ENCODE measurements at regions not wholly inside any gene's neighbourhood (a gene's known extent, or its start where the extent isn't known, plus 50 kb on each side); places are given as distances from the start of the nearest gene placed in this dataset.

GRCh38 chr10:20674926-20675325 is 222.2 kb downstream of the NEBL start:
- no peak for FAIRE-seq
- no peaks in the 10 kb centered on the region for H4K20me1 ChIP-seq (ENCODE audit: control insufficient read depth, extremely low read depth, insufficient read depth, low read length)
- no peak overlapping the region for H3K4me2 ChIP-seq (ENCODE audit: control insufficient read depth, extremely low read depth, insufficient read depth, low read depth, low read length)
- no peaks in the 10 kb centered on the region for H3K27me3 ChIP-seq (ENCODE audit: control insufficient read depth, extremely low read depth, insufficient read depth, low read length)
- no peaks in the 10 kb centered on the region for H3K4me1 ChIP-seq (ENCODE audit: control insufficient read depth, extremely low read depth, insufficient read depth, low read length)
- H3K79me2 ChIP-seq (ENCODE audit: control insufficient read depth, insufficient read depth, low read length) = no peaks in the 10 kb centered on the region
- no peak for TF ChIP-seq EZH2 (IDR thresholded peaks at IDR 0.05; ENCODE audit: low read length)
- no peak for TF ChIP-seq CTCF (optimal IDR thresholded peaks at IDR 0.05 in 1 of 3, IDR thresholded peaks at IDR 0.05 in 1 of 3, conservative IDR thresholded peaks at IDR 0.05 in 1 of 3; ENCODE audit: extremely low read depth in 1 of 3, insufficient read depth in 2 of 3, low read length in 3 of 3)
- no peaks in the 10 kb centered on the region for H3K9me1 ChIP-seq (ENCODE audit: control insufficient read depth, extremely low read depth, insufficient read depth, low read length)
- no peak for DNase-seq (ENCODE audit: low read depth, low spot score)
- no peaks in the 10 kb centered on the region for H3K9me3 ChIP-seq (ENCODE audit: control insufficient read depth, low read depth, low read length)
- H3K9ac ChIP-seq (ENCODE audit: control insufficient read depth, extremely low read depth, insufficient read depth, low read length) = no peak overlapping the region
- dilution Hi-C loops (cut with MboI; ENCODE audit: extremely low pct_ligation_motif_present, low sequenced_read_pairs) = no loop called here
- no peak overlapping the region for H2AFZ ChIP-seq (ENCODE audit: control insufficient read depth, low read length)
- no peak overlapping the region for H3K4me3 ChIP-seq (ENCODE audit: control insufficient read depth in 2 of 3, extremely low read depth in 1 of 3, insufficient read depth in 2 of 3, low read depth in 1 of 3, low read length in 3 of 3)
- H3K36me3 ChIP-seq (ENCODE audit: control insufficient read depth in 2 of 2, extremely low read depth in 1 of 2, insufficient read depth in 2 of 2, low read length in 2 of 2) = no peaks in the 10 kb centered on the region
- H3K27ac ChIP-seq (ENCODE audit: control insufficient read depth, insufficient read depth, low read length) = no peak overlapping the region

- no peak overlapping the region for H3K4me2 ChIP-seq (ENCODE audit: control insufficient read depth, extremely low read depth, insufficient read depth, low read depth, low read length)
Observed at GRCh38 chr10:20673175-20673574, 223.9 kb downstream of the NEBL start.

More at GRCh38 chr10:20673175-20673574, 223.9 kb downstream of the NEBL start:
- Histone ChIP-seq H3K9me1 (ENCODE audit: control insufficient read depth, extremely low read depth, insufficient read depth, low read length) (no peaks in the 10 kb centered on the region), H2AFZ (ENCODE audit: control insufficient read depth, low read length) (no peak overlapping the region), H3K4me1 (ENCODE audit: control insufficient read depth, extremely low read depth, insufficient read depth, low read length) (no peaks in the 10 kb centered on the region), H3K9me3 (ENCODE audit: control insufficient read depth, low read depth, low read length) (no peaks in the 10 kb centered on the region), H3K27me3 (ENCODE audit: control insufficient read depth, extremely low read depth, insufficient read depth, low read length) (no peaks in the 10 kb centered on the region), H3K27ac (ENCODE audit: control insufficient read depth, insufficient read depth, low read length) (no peak overlapping the region), H3K4me3 (ENCODE audit: control insufficient read depth in 2 of 3, extremely low read depth in 1 of 3, insufficient read depth in 2 of 3, low read depth in 1 of 3, low read length in 3 of 3) (no peak overlapping the region), H4K20me1 (ENCODE audit: control insufficient read depth, extremely low read depth, insufficient read depth, low read length) (no peaks in the 10 kb centered on the region), H3K79me2 (ENCODE audit: control insufficient read depth, insufficient read depth, low read length) (no peaks in the 10 kb centered on the region), H3K36me3 (ENCODE audit: control insufficient read depth in 2 of 2, extremely low read depth in 1 of 2, insufficient read depth in 2 of 2, low read length in 2 of 2) (no peaks in the 10 kb centered on the region), H3K9ac (ENCODE audit: control insufficient read depth, extremely low read depth, insufficient read depth, low read length) (no peak overlapping the region)
- dilution Hi-C loops (cut with MboI; ENCODE audit: extremely low pct_ligation_motif_present, low sequenced_read_pairs) = no loop called here
- no peak for FAIRE-seq
- no peak for DNase-seq (ENCODE audit: low read depth, low spot score)
- TF ChIP-seq CTCF (optimal IDR thresholded peaks at IDR 0.05 in 1 of 3, IDR thresholded peaks at IDR 0.05 in 1 of 3, conservative IDR thresholded peaks at IDR 0.05 in 1 of 3; ENCODE audit: extremely low read depth in 1 of 3, insufficient read depth in 2 of 3, low read length in 3 of 3) = no peak
- no peak for TF ChIP-seq EZH2 (IDR thresholded peaks at IDR 0.05; ENCODE audit: low read length)

Measured in keratinocyte (primary cell).